ENCODE measurements at regions not wholly inside any gene's neighbourhood (a gene's known extent, or its start where the extent isn't known, plus 50 kb on each side); places are given as distances from the start of the nearest gene placed in this dataset.

GRCh38 chr1:163876546-163876945, 554.8 kb downstream of the NUF2 start:
- no peak for TF ChIP-seq POLR2A (IDR thresholded peaks at IDR 0.05; ENCODE audit: low read depth, low read length)
- FAIRE-seq = no peak
- no peak for DNase-seq (ENCODE audit: insufficient read length, low spot score)

- DNase-seq (ENCODE audit: insufficient read length, low spot score) (no peak), FAIRE-seq (no peak)
- no peak for TF ChIP-seq POLR2A (IDR thresholded peaks at IDR 0.05; ENCODE audit: low read depth, low read length)
Measured at GRCh38 chr1:163877016-163877415, 555.3 kb downstream of the NUF2 start.

GRCh38 chr1:163885510-163885909, 563.8 kb downstream of the NUF2 start:
- DNase-seq (ENCODE audit: insufficient read length, low spot score) (no peak), FAIRE-seq (no peak)
- no peak for TF ChIP-seq POLR2A (IDR thresholded peaks at IDR 0.05; ENCODE audit: low read depth, low read length)

GRCh38 chr1:163896001-163896400, 574.2 kb downstream of the NUF2 start:
- TF ChIP-seq POLR2A (IDR thresholded peaks at IDR 0.05; ENCODE audit: low read depth, low read length) = no peak
- DNase-seq (ENCODE audit: insufficient read length, low spot score) (no peak), FAIRE-seq (no peak)

- DNase-seq (ENCODE audit: insufficient read length, low spot score) (no peak), FAIRE-seq (no peak)
- no peak for TF ChIP-seq POLR2A (IDR thresholded peaks at IDR 0.05; ENCODE audit: low read depth, low read length)
Measured at GRCh38 chr1:163897412-163898155, 575.8 kb downstream of the NUF2 start.

GRCh38 chr1:163906283-163906682, 584.5 kb downstream of the NUF2 start:
- no peak for TF ChIP-seq POLR2A (IDR thresholded peaks at IDR 0.05; ENCODE audit: low read depth, low read length)
- no peak for DNase-seq (ENCODE audit: insufficient read length, low spot score)
- no peak for FAIRE-seq

- DNase-seq (ENCODE audit: insufficient read length, low spot score) (no peak), FAIRE-seq (no peak)
- no peak for TF ChIP-seq POLR2A (IDR thresholded peaks at IDR 0.05; ENCODE audit: low read depth, low read length)
Measured at GRCh38 chr1:163912170-163912884, 590.6 kb downstream of the NUF2 start.

- FAIRE-seq = no peak
- DNase-seq (ENCODE audit: insufficient read length, low spot score) = no peak
- no peak for TF ChIP-seq POLR2A (IDR thresholded peaks at IDR 0.05; ENCODE audit: low read depth, low read length)
Measured at GRCh38 chr1:163914785-163915413, 593.1 kb downstream of the NUF2 start.

GRCh38 chr1:163922743-163923201, 601.0 kb downstream of the NUF2 start:
- no peak for FAIRE-seq
- no peak for TF ChIP-seq POLR2A (IDR thresholded peaks at IDR 0.05; ENCODE audit: low read depth, low read length)
- DNase-seq (ENCODE audit: insufficient read length, low spot score) = no peak

- no peak for DNase-seq (ENCODE audit: insufficient read length, low spot score)
- no peak for FAIRE-seq
- TF ChIP-seq POLR2A (IDR thresholded peaks at IDR 0.05; ENCODE audit: low read depth, low read length) = no peak
Measured at GRCh38 chr1:163924041-163924440, 602.3 kb downstream of the NUF2 start.

GRCh38 chr1:163927493-163927892, 605.7 kb downstream of the NUF2 start:
- no peak for TF ChIP-seq POLR2A (IDR thresholded peaks at IDR 0.05; ENCODE audit: low read depth, low read length)
- no peak for FAIRE-seq
- DNase-seq (ENCODE audit: insufficient read length, low spot score) = no peak

GRCh38 chr1:163928069-163928468, 606.3 kb downstream of the NUF2 start:
- FAIRE-seq (no peak), DNase-seq (ENCODE audit: insufficient read length, low spot score) (no peak)
- no peak for TF ChIP-seq POLR2A (IDR thresholded peaks at IDR 0.05; ENCODE audit: low read depth, low read length)

- TF ChIP-seq POLR2A (IDR thresholded peaks at IDR 0.05; ENCODE audit: low read depth, low read length) = no peak
- FAIRE-seq = no peak
- DNase-seq (ENCODE audit: insufficient read length, low spot score) = no peak
Measured at GRCh38 chr1:163928651-163929050, 606.9 kb downstream of the NUF2 start.

- TF ChIP-seq POLR2A (IDR thresholded peaks at IDR 0.05; ENCODE audit: low read depth, low read length) = no peak
- DNase-seq (ENCODE audit: insufficient read length, low spot score) (no peak), FAIRE-seq (no peak)
Measured at GRCh38 chr1:163932901-163933300, 611.1 kb downstream of the NUF2 start.

All from H54 (cell line).